GM12874 (cell line): ENCODE measurements at regions not wholly inside any gene's neighbourhood (a gene's known extent, or its start where the extent isn't known, plus 50 kb on each side); places are given as distances from the start of the nearest gene placed in this dataset.

Experiments used
- CTCF ChIP-seq: IDR thresholded peaks from 2 replicates; pipeline ENCODE4 v1.5.1; 2011; ENCODE audit warnings: low read depth, mild to moderate bottlenecking, control low read depth, low read length, moderate library complexity; ENCODE audit not compliant: insufficient read depth

GRCh38 chr7:3180604-3181003 lies 120.4 kb upstream of the SDK1 start:
- TF ChIP-seq CTCF: no peak

GRCh38 chr7:3187444-3188040 lies 113.5 kb upstream of the SDK1 start:
- TF ChIP-seq CTCF: no peak

GRCh38 chr7:3188946-3189345 lies 112.1 kb upstream of the SDK1 start:
- TF ChIP-seq CTCF: no peak

GRCh38 chr7:3191548-3191947 lies 109.5 kb upstream of the SDK1 start:
- TF ChIP-seq CTCF: no peak

GRCh38 chr7:3192669-3193068 lies 108.4 kb upstream of the SDK1 start:
- no peak for TF ChIP-seq CTCF

GRCh38 chr7:3193379-3194120 lies 107.5 kb upstream of the SDK1 start:
- TF ChIP-seq CTCF: no peak

GRCh38 chr7:3194501-3195141 lies 106.4 kb upstream of the SDK1 start:
- TF ChIP-seq CTCF: no peak
